Renal cortical epithelial cell (primary cell): ENCODE measurements at regions not wholly inside any gene's neighbourhood (a gene's known extent, or its start where the extent isn't known, plus 50 kb on each side); places are given as distances from the start of the nearest gene placed in this dataset.

ENCODE experiments used
- DNase-seq: peaks from one replicate; pipeline ENCODE4 v3.0.0-alpha.2; 2011; ENCODE audit warnings: low read depth

- DNase-seq: peak; percentile 80
Measured at GRCh38 chr22:27223317-27224177, 566.2 kb downstream of the MIAT start.

- no peak for DNase-seq
Measured at GRCh38 chr22:27224485-27225374, 567.3 kb downstream of the MIAT start.

GRCh38 chr22:27226666-27227065 is 569.3 kb downstream of the MIAT start:
- no peak for DNase-seq

- no peak for DNase-seq
Measured at GRCh38 chr22:27228771-27229170, 571.4 kb downstream of the MIAT start.

- DNase-seq: no peak
Measured at GRCh38 chr22:27230189-27230588, 571.4 kb downstream of the MN1 start.

- no peak for DNase-seq
Measured at GRCh38 chr22:27231266-27231665, 570.3 kb downstream of the MN1 start.

GRCh38 chr22:27232077-27232476 is 569.5 kb downstream of the MN1 start:
- DNase-seq: no peak

GRCh38 chr22:27237080-27237741 is 564.3 kb downstream of the MN1 start:
- no peak for DNase-seq

GRCh38 chr22:27238935-27239510 is 562.5 kb downstream of the MN1 start:
- peak; percentile 94 for DNase-seq

GRCh38 chr22:27239520-27239919 is 562.0 kb downstream of the MN1 start:
- DNase-seq: no peak

GRCh38 chr22:27240298-27241075 is 561.1 kb downstream of the MN1 start:
- peak; percentile 46 for DNase-seq

- DNase-seq: peak; percentile 46
Measured at GRCh38 chr22:27241430-27242321, 559.9 kb downstream of the MN1 start.

GRCh38 chr22:27242474-27242873 is 559.1 kb downstream of the MN1 start:
- DNase-seq: no peak

- no peak for DNase-seq
Measured at GRCh38 chr22:27242917-27243589, 558.5 kb downstream of the MN1 start.

GRCh38 chr22:27244328-27244727 is 557.2 kb downstream of the MN1 start:
- DNase-seq: no peak

- DNase-seq: no peak
Measured at GRCh38 chr22:27245056-27245455, 556.5 kb downstream of the MN1 start.

GRCh38 chr22:27246558-27246957 is 555.0 kb downstream of the MN1 start:
- DNase-seq: no peak

- DNase-seq: no peak
Measured at GRCh38 chr22:27247701-27248434, 553.7 kb downstream of the MN1 start.

GRCh38 chr22:27250418-27250817 is 551.1 kb downstream of the MN1 start:
- DNase-seq: no peak
